IMR-90 (cell line): ENCODE measurements at regions not wholly inside any gene's neighbourhood (a gene's known extent, or its start where the extent isn't known, plus 50 kb on each side); places are given as distances from the start of the nearest gene placed in this dataset.

Source experiments
- ATAC-seq: fragments of 200-7000 bp; cut with Tn5 transposase; 2 replicates; pipeline ENCODE4 v1.9.1; 2020; ENCODE audit warnings: low read depth, mild to moderate bottlenecking, moderate library complexity
- BruUV-seq: library from RNA; stranded (reverse); fragments of 400-500 nt; replicated peaks from 2 replicates; lab custom pipeline; 2021; lab: Mats Ljungman, UMichigan
- CTCF ChIA-PET: fragments of 300-600 bp; formaldehyde crosslinking; extraction: SDS; loops from one replicate; lab custom pipeline; 2021; ENCODE audit warnings: antibody characterized with exemption; lab: Yijun Ruan, JAX
- POLR2A ChIA-PET: fragments of 300-600 bp; sonication (Branson Sonifier 250); formaldehyde crosslinking; loops from one replicate; lab custom pipeline; 2022; ENCODE audit warnings: antibody characterized with exemption; ENCODE audit not compliant: unreplicated experiment; lab: Charles Lee
- DNase-seq: peaks from one replicate; pipeline ENCODE4 v3.0.0; 2013
- H2AFZ ChIP-seq: replicated peaks from 2 replicates; pipeline ENCODE3; 2013; ENCODE audit warnings: low read length, mild to moderate bottlenecking; ENCODE audit not compliant: poor library complexity
- H2AK5ac ChIP-seq: 2 replicates; pipeline ENCODE4 v1.6.1; 2013; ENCODE audit warnings: low read depth, low read length, inconsistent platforms
- H2AK9ac ChIP-seq: replicated peaks from 2 replicates; pipeline ENCODE3; 2013; ENCODE audit warnings: mild to moderate bottlenecking, low read depth, low read length, moderate library complexity; ENCODE audit not compliant: poor library complexity
- H2BK120ac ChIP-seq: 2 replicates; pipeline ENCODE4 v1.6.1; 2013; ENCODE audit warnings: low read depth, low read length, inconsistent platforms
- H2BK15ac ChIP-seq: 3 replicates; pipeline ENCODE4 v1.6.1; 2013; ENCODE audit warnings: low read depth, low read length, inconsistent platforms
- H2BK20ac ChIP-seq: 2 replicates; pipeline ENCODE4 v1.6.1; 2013; ENCODE audit warnings: low read depth, mild to moderate bottlenecking, inconsistent platforms, low read length, moderate library complexity
- H2BK5ac ChIP-seq: 2 replicates; pipeline ENCODE4 v1.6.1; 2013; ENCODE audit warnings: mild to moderate bottlenecking, low read depth, low read length, inconsistent platforms; ENCODE audit not compliant: poor library complexity, severe bottlenecking
- H3K14ac ChIP-seq: replicated peaks from 2 replicates; pipeline ENCODE4 v1.6.1; 2013; ENCODE audit warnings: low read depth, low read length, inconsistent platforms
- H3K18ac ChIP-seq: 2 replicates; pipeline ENCODE4 v1.6.1; 2013; ENCODE audit warnings: low read depth, low read length, control low read depth
- H3K23ac ChIP-seq: 2 replicates; pipeline ENCODE4 v1.6.1; 2013; ENCODE audit warnings: low read depth, low read length, inconsistent platforms
- H3K27ac ChIP-seq: 2 replicates; pipeline ENCODE4 v1.5.1; 2013; ENCODE audit warnings: mild to moderate bottlenecking, control low read depth, low read length; ENCODE audit not compliant: insufficient read depth
- H3K27me3 ChIP-seq: 2 replicates; pipeline ENCODE4 v1.6.1; 2013; ENCODE audit warnings: low read length; ENCODE audit not compliant: control insufficient read depth, insufficient read depth
- H3K36me3 ChIP-seq: 2 replicates; pipeline ENCODE4 v1.6.1; 2013; ENCODE audit warnings: low read length, mixed read lengths; ENCODE audit not compliant: control insufficient read depth, insufficient read depth
- H3K4ac ChIP-seq: 2 replicates; pipeline ENCODE4 v1.6.1; 2013; ENCODE audit warnings: low read depth, low read length, inconsistent platforms
- H3K4me1 ChIP-seq: 2 replicates; pipeline ENCODE4 v1.6.1; 2013; ENCODE audit warnings: low read length, mixed read lengths; ENCODE audit not compliant: control insufficient read depth, insufficient read depth
- H3K4me2 ChIP-seq: 2 replicates; pipeline ENCODE4 v1.6.1; 2013; ENCODE audit warnings: low read depth, mild to moderate bottlenecking, control low read depth, low read length, moderate library complexity
- H3K4me3 ChIP-seq: 2 replicates; pipeline ENCODE4 v1.5.1; 2013; ENCODE audit warnings: low read depth, mild to moderate bottlenecking, control low read depth, low read length, moderate library complexity; ENCODE audit not compliant: insufficient read depth
- H3K56ac ChIP-seq: 2 replicates; pipeline ENCODE4 v1.6.1; 2013; ENCODE audit warnings: low read length, inconsistent platforms; ENCODE audit not compliant: insufficient read depth; ENCODE audit errors: extremely low read depth
- H3K79me1 ChIP-seq, 2 experiments: 2 replicates each; pipeline ENCODE4 v1.6.1; 2013; ENCODE audit warnings: low read length in 2 of 2, inconsistent platforms in 1 of 2, low read depth in 1 of 2
- H3K9ac ChIP-seq: 2 replicates; pipeline ENCODE4 v1.6.1; 2013; ENCODE audit warnings: low read depth, low read length, control low read depth
- H3K9me1 ChIP-seq: 2 replicates; pipeline ENCODE4 v1.6.1; 2013; ENCODE audit warnings: low read length, inconsistent platforms; ENCODE audit not compliant: insufficient read depth
- H3K9me3 ChIP-seq: 2 replicates; pipeline ENCODE4 v1.6.1; 2013; ENCODE audit warnings: low read length; ENCODE audit not compliant: control insufficient read depth, insufficient read depth
- H4K20me1 ChIP-seq: 2 replicates; pipeline ENCODE4 v1.6.1; 2013; ENCODE audit warnings: low read length, inconsistent platforms; ENCODE audit not compliant: insufficient read depth
- H4K5ac ChIP-seq: 2 replicates; pipeline ENCODE4 v1.6.1; 2013; ENCODE audit warnings: mild to moderate bottlenecking, low read depth, low read length, control low read depth
- H4K8ac ChIP-seq, 2 experiments: 2 replicates each; pipeline ENCODE4 v1.6.1; 2013; ENCODE audit warnings: low read depth in 2 of 2, low read length in 2 of 2, control low read depth in 1 of 2, inconsistent platforms in 1 of 2
- H4K91ac ChIP-seq: 2 replicates; pipeline ENCODE4 v1.6.1; 2013; ENCODE audit warnings: low read depth, low read length, inconsistent platforms; ENCODE audit not compliant: insufficient read depth
- BHLHE40 ChIP-seq: fragments of 150-350 bp; IDR thresholded peaks from 2 replicates; pipeline ENCODE4 v1.6.1; 2016; ENCODE audit warnings: mild to moderate bottlenecking, low read depth, low read length
- CEBPB ChIP-seq: IDR thresholded peaks from 2 replicates; pipeline ENCODE4 v1.6.1; 2012; ENCODE audit warnings: low read depth, low read length, improper control_type of control experiment
- CHD1 ChIP-seq: IDR thresholded peaks from 2 replicates; pipeline ENCODE4 v1.6.1; 2012; ENCODE audit warnings: low read depth, low read length, improper control_type of control experiment
- CTCF ChIP-seq: conservative IDR thresholded peaks from 2 replicates; pipeline ENCODE4 v1.5.1; 2012; ENCODE audit warnings: mild to moderate bottlenecking, low read depth, low read length, improper control_type of control experiment
- ELK1 ChIP-seq: fragments of 150-350 bp; IDR thresholded peaks from 2 replicates; pipeline ENCODE4 v1.6.1; 2016; ENCODE audit warnings: low read depth, mild to moderate bottlenecking, low read length, moderate library complexity, borderline replicate concordance
- FOS ChIP-seq: fragments of 150-350 bp; IDR thresholded peaks from 2 replicates; pipeline ENCODE4 v1.6.1; 2016; ENCODE audit warnings: low read depth, low read length
- MAFK ChIP-seq: IDR thresholded peaks from 2 replicates; pipeline ENCODE4 v1.6.1; 2012; ENCODE audit warnings: low read depth, low read length, improper control_type of control experiment
- MAZ ChIP-seq: IDR thresholded peaks from 2 replicates; pipeline ENCODE4 v1.6.1; 2012; ENCODE audit warnings: low read depth, mild to moderate bottlenecking, low read length, improper control_type of control experiment, moderate library complexity, borderline replicate concordance
- MXI1 ChIP-seq: IDR thresholded peaks from 2 replicates; pipeline ENCODE4 v1.6.1; 2012; ENCODE audit warnings: low read depth, mild to moderate bottlenecking, low read length, moderate library complexity, borderline replicate concordance
- NFE2L2 ChIP-seq: fragments of 150-350 bp; IDR thresholded peaks from 2 replicates; pipeline ENCODE4 v1.6.1; 2016; ENCODE audit warnings: low read depth, mild to moderate bottlenecking, low read length
- POLR2A ChIP-seq: IDR thresholded peaks from 2 replicates; pipeline ENCODE4 v1.6.1; 2012; ENCODE audit warnings: mild to moderate bottlenecking, low read depth, low read length
- RAD21 ChIP-seq: IDR thresholded peaks from 2 replicates; pipeline ENCODE4 v1.6.1; 2012; ENCODE audit warnings: low read length, improper control_type of control experiment
- RCOR1 ChIP-seq: IDR thresholded peaks from 2 replicates; pipeline ENCODE4 v1.6.1; 2012; ENCODE audit warnings: mild to moderate bottlenecking, low read length, improper control_type of control experiment; ENCODE audit not compliant: insufficient replicate concordance
- RFX5 ChIP-seq: IDR thresholded peaks from 2 replicates; pipeline ENCODE4 v1.8.0; 2012; ENCODE audit warnings: low read depth, mild to moderate bottlenecking, low read length, moderate library complexity
- SMC3 ChIP-seq: fragments of 150-350 bp; IDR thresholded peaks from 2 replicates; pipeline ENCODE4 v1.6.1; 2016; ENCODE audit warnings: low read depth, mild to moderate bottlenecking, antibody characterized with exemption, low read length, moderate library complexity
- USF2 ChIP-seq: fragments of 150-350 bp; IDR thresholded peaks from 2 replicates; pipeline ENCODE4 v1.6.1; 2017; ENCODE audit warnings: mild to moderate bottlenecking, antibody characterized with exemption, low read length, low read depth
- WGBS, 2 experiments: methylation state at CpG; one replicate each; pipeline versions ENCODE4 v1.1.5 to v1.1.7; 2013; ENCODE audit warnings: missing lambda C conversion rate in 2 of 2; ENCODE audit not compliant: insufficient read length in 1 of 2; ENCODE audit errors: extremely low coverage in 2 of 2; 5-methylcytosine and 5-hydroxymethylcytosine counted together
- dilution Hi-C: fragments of 300-500 bp; cut with HindIII; formaldehyde crosslinking; loops from one replicate; pipeline ENCODE4 v1.14.3; 2018; ENCODE audit warnings: low sequenced_read_pairs; ENCODE audit not compliant: unreplicated experiment
- in situ Hi-C: fragments of 300-500 bp; cut with MboI; formaldehyde crosslinking; loops from 3 replicates; pipeline ENCODE4 v1.14.3; 2019; ENCODE audit warnings: low sequenced_read_pairs, inconsistent platforms, mixed read lengths
- intact Hi-C: fragments of 100-400 bp; cut with micrococcal nuclease; formaldehyde crosslinking; loops from 2 replicates; pipeline ENCODE4 v1.10.0; 2022

- Histone ChIP-seq H2AK5ac (no peak overlapping the region), H2BK5ac (no peak overlapping the region), H3K23ac (no peak overlapping the region), H3K56ac (no peak overlapping the region), H3K14ac (no peak overlapping the region), H2AFZ (no peak overlapping the region), H4K5ac (no peak overlapping the region), H3K79me1 (no peaks in the 10 kb centered on the region), H2AK9ac (no peak overlapping the region), H3K9ac (no peak overlapping the region), H2BK20ac (no peak overlapping the region), H3K27ac (no peak overlapping the region), H3K36me3 (no peaks in the 10 kb centered on the region), H3K9me3 (no peaks in the 10 kb centered on the region), H3K9me1 (no peaks in the 10 kb centered on the region), H4K20me1 (no peaks in the 10 kb centered on the region), H4K8ac (no peak overlapping the region), H2BK15ac (no peak overlapping the region), H3K18ac (no peak overlapping the region), H3K27me3 (no peaks in the 10 kb centered on the region), H3K4me2 (no peak overlapping the region), H2BK120ac (no peak overlapping the region), H3K4me3 (no peak overlapping the region), H4K91ac (no peak overlapping the region), H3K4ac (no peak overlapping the region), H3K4me1 (no peaks in the 10 kb centered on the region)
- ChIA-PET POLR2A (interaction anchor here (0.6 kb wide), 1 partner anchor 168 kb away, joined by 14 read pairs; no protein-coding TSS in a partner anchor), CTCF (no interaction called here)
- no CpG with 5 or more reads among the region's 7 CpGs for WGBS, 2 experiments
- in situ Hi-C loops (no loop called here), dilution Hi-C loops (no loop called here), intact Hi-C loops (no loop called here)
- TF ChIP-seq MAFK (no peak), ELK1 (no peak), CTCF (no peak), MAZ (no peak), NFE2L2 (no peak), POLR2A (no peak), MXI1 (no peak), CEBPB (no peak), CHD1 (no peak), FOS (no peak), USF2 (no peak), RCOR1 (no peak), RAD21 (no peak), SMC3 (no peak), RFX5 (no peak), BHLHE40 (no peak)
- DNase-seq (no peak), ATAC-seq (no peak)
- BruUV-seq, result no TSS peak
Observed at GRCh38 chr7:104040666-104041065, 51.2 kb upstream of the RELN start.
